ENCODE measurements at regions not wholly inside any gene's neighbourhood (a gene's known extent, or its start where the extent isn't known, plus 50 kb on each side); places are given as distances from the start of the nearest gene placed in this dataset.

DNA sequence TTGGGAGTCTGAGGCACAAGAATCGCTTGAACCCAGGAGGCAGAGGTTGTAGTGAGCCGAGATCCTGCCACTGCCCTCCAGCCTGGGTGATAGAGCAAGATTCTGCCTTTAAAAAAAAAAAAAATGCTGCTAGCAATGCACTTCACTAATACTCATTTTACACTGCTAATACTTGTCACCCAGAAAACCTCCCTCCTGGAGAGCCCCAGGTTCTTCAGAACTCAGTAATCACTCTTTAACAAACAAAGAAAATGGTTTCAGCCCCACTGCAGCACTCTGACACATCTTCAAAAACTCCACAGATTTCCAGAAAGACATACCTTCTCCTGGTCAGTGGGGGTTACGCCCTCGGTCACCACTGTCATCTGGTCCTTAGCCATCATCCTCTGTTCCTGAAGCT is 366.7 kb downstream of the SHQ1 start:
- H3K9me3 Mint-ChIP-seq = no peaks in the 10 kb centered on the region
- Histone ChIP-seq H3K27ac (no peak overlapping the region), H2AFZ (replicated peaks) (no peak overlapping the region), H3K27me3 (no peaks in the 10 kb centered on the region), H3K79me2 (ENCODE audit: low read depth) (no peaks in the 10 kb centered on the region), H3K9me3 (ENCODE audit: low read depth) (no peaks in the 10 kb centered on the region), H3K4me1 (peaks cover 3% of the 10 kb centered on the region), H3F3A (ENCODE audit: low read depth) (no peaks in the 10 kb centered on the region), H4K20me1 (ENCODE audit: low read depth) (no peaks in the 10 kb centered on the region), H3K36me3 (no peaks in the 10 kb centered on the region), H3K4me2 (no peak overlapping the region), H3K4me3 (no peak overlapping the region), H3K9ac (no peak overlapping the region)
- no peak for DNase-seq (ENCODE audit: low spot score)
- no peaks in the 10 kb centered on the region for H3K36me3 Mint-ChIP-seq
- no peak overlapping the region for H3K4me3 Mint-ChIP-seq
- TF ChIP-seq EZH2phosphoT487 (IDR thresholded peaks at IDR 0.05) (no peak), EZH2 (IDR thresholded peaks at IDR 0.05) (no peak), CTCF (IDR thresholded peaks at IDR 0.05) (no peak)
- H3K27me3 Mint-ChIP-seq (ENCODE audit: insufficient read depth, low read depth) = peaks cover 8% of the 10 kb centered on the region
- H3K4me1 Mint-ChIP-seq = peaks cover 12% of the 10 kb centered on the region
- H3K27ac Mint-ChIP-seq = no peak overlapping the region

DNA sequence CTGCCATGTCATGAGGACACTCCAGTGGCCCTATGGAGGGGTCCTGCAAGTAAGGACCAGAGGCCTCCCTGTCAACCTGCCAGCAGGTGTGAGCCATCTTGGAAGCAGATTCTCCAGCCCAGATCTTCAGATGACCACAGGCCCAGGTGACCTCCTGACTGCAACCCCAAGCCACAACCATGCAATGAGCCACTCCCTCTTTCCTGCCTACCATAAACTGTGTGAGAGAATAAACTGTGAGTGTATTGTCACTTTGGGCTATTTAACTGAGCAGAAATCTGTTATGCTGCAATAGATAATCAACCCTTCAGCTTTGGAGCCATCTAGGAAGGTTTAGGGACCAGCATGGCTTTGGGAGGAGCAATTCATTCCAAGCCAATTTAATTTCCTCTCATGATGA is 367.9 kb downstream of the SHQ1 start:
- H3K27ac ChIP-seq = no peak overlapping the region
- no peak overlapping the region for H3K4me2 ChIP-seq
- H3K36me3 ChIP-seq = no peaks in the 10 kb centered on the region
- H3F3A ChIP-seq (ENCODE audit: low read depth) = no peaks in the 10 kb centered on the region
- Mint-ChIP-seq H3K36me3 (no peaks in the 10 kb centered on the region), H3K4me1 (peaks cover 12% of the 10 kb centered on the region), H3K27ac (no peak overlapping the region), H3K4me3 (no peak overlapping the region), H3K27me3 (ENCODE audit: insufficient read depth, low read depth) (peaks cover 7% of the 10 kb centered on the region), H3K9me3 (no peaks in the 10 kb centered on the region)
- no peak for TF ChIP-seq EZH2 (IDR thresholded peaks at IDR 0.05)
- TF ChIP-seq CTCF (IDR thresholded peaks at IDR 0.05) = no peak
- TF ChIP-seq EZH2phosphoT487 (IDR thresholded peaks at IDR 0.05) = no peak
- H4K20me1 ChIP-seq (ENCODE audit: low read depth) = no peaks in the 10 kb centered on the region
- DNase-seq (ENCODE audit: low spot score) = no peak
- H3K79me2 ChIP-seq (ENCODE audit: low read depth) = no peaks in the 10 kb centered on the region
- H3K4me1 ChIP-seq = peaks cover 3% of the 10 kb centered on the region
- H3K9ac ChIP-seq = no peak overlapping the region
- no peaks in the 10 kb centered on the region for H3K9me3 ChIP-seq (ENCODE audit: low read depth)
- H3K4me3 ChIP-seq = no peak overlapping the region
- H3K27me3 ChIP-seq = no peaks in the 10 kb centered on the region
- H2AFZ ChIP-seq (replicated peaks) = no peak overlapping the region

GRCh38 chr3:72479651-72480215 is 368.5 kb downstream of the SHQ1 start:
- Histone ChIP-seq H3K79me2 (ENCODE audit: low read depth) (no peaks in the 10 kb centered on the region), H4K20me1 (ENCODE audit: low read depth) (no peaks in the 10 kb centered on the region), H3K27me3 (no peaks in the 10 kb centered on the region), H3F3A (ENCODE audit: low read depth) (no peaks in the 10 kb centered on the region), H3K4me2 (no peak overlapping the region), H3K36me3 (no peaks in the 10 kb centered on the region), H3K9me3 (ENCODE audit: low read depth) (no peaks in the 10 kb centered on the region), H3K4me1 (peaks cover 3% of the 10 kb centered on the region), H2AFZ (replicated peaks) (no peak overlapping the region), H3K9ac (no peak overlapping the region), H3K27ac (no peak overlapping the region), H3K4me3 (no peak overlapping the region)
- Mint-ChIP-seq H3K4me3 (no peak overlapping the region), H3K27me3 (ENCODE audit: insufficient read depth, low read depth) (peaks cover 7% of the 10 kb centered on the region), H3K9me3 (no peaks in the 10 kb centered on the region), H3K4me1 (peaks cover 12% of the 10 kb centered on the region), H3K27ac (no peak overlapping the region), H3K36me3 (no peaks in the 10 kb centered on the region)
- DNase-seq (ENCODE audit: low spot score) = no peak
- TF ChIP-seq EZH2 (IDR thresholded peaks at IDR 0.05) (no peak), CTCF (IDR thresholded peaks at IDR 0.05) (no peak), EZH2phosphoT487 (IDR thresholded peaks at IDR 0.05) (no peak)
